HepG2 (cell line): ENCODE measurements at regions not wholly inside any gene's neighbourhood (a gene's known extent, or its start where the extent isn't known, plus 50 kb on each side); places are given as distances from the start of the nearest gene placed in this dataset.

Experiments used
- ATAC-seq: fragments of 200-7000 bp; cut with Tn5 transposase; 3 replicates; pipeline ENCODE4 v1.9.1; 2020; ENCODE audit warnings: mild to moderate bottlenecking, moderate library complexity
- BruUV-seq: library from RNA; stranded (reverse); fragments of 400-500 nt; replicated peaks from 2 replicates; lab custom pipeline; 2021; lab: Mats Ljungman, UMichigan
- CTCF ChIA-PET: fragments of 300-600 bp; formaldehyde crosslinking; extraction: SDS; loops from one replicate; lab custom pipeline; 2021; ENCODE audit warnings: low total read pairs, inconsistent platforms, low intra/inter-chr PET ratio; lab: Yijun Ruan, JAX
- POLR2A ChIA-PET: fragments of 350-600 bp; sonication (Branson Sonifier 250); formaldehyde crosslinking; loops from one replicate; lab custom pipeline; 2020; ENCODE audit warnings: antibody characterized with exemption, inconsistent platforms; lab: Yijun Ruan, JAX
- DNase-seq: peaks from one replicate; pipeline ENCODE4 v3.0.0-alpha.2; 2015; ENCODE audit warnings: low spot score
- FAIRE-seq: peaks from 3 replicates; lab custom pipeline; 2011; peaks lifted over from hg19 to GRCh38; lab: Jason Lieb, UNC
- H2AFZ ChIP-seq: one replicate; pipeline ENCODE4 v1.6.1; 2011; ENCODE audit warnings: low read length, inconsistent platforms
- H3K27ac ChIP-seq: fragments of 300-600 bp; 3 replicates; pipeline ENCODE4 v1.8.0; 2011; ENCODE audit warnings: mixed run types, mild to moderate bottlenecking, mixed read lengths, low read length, inconsistent platforms; ENCODE audit not compliant: insufficient read depth; ENCODE audit errors: extremely low read length
- H3K27me3 ChIP-seq, 2 experiments: fragments of 200-600 bp in 1 of 2; 2 replicates in 1 of 2; 3 replicates in 1 of 2; pipeline versions ENCODE4 v1.6.0 to v1.8.0; 2011; ENCODE audit warnings: low read length in 2 of 2, mild to moderate bottlenecking in 2 of 2, moderate library complexity in 2 of 2, inconsistent platforms in 1 of 2; ENCODE audit not compliant: insufficient read depth in 2 of 2, control insufficient read depth in 1 of 2
- H3K36me3 ChIP-seq, 2 experiments: fragments of 200-600 bp in 1 of 2; replicated peaks in 1 of 2; 2 replicates in 1 of 2; 3 replicates in 1 of 2; pipeline versions ENCODE4 v1.5.1 to v1.8.0; 2011; ENCODE audit warnings: low read length in 2 of 2, inconsistent platforms in 1 of 2; ENCODE audit not compliant: insufficient read depth in 2 of 2, control insufficient read depth in 1 of 2
- H3K4me1 ChIP-seq: 2 replicates; pipeline ENCODE4 v1.5.1; 2012; ENCODE audit warnings: low read length, inconsistent platforms; ENCODE audit not compliant: insufficient read depth
- H3K4me2 ChIP-seq: 2 replicates; pipeline ENCODE4 v1.6.0; 2011; ENCODE audit warnings: low read depth, low read length, inconsistent platforms
- H3K4me3 ChIP-seq, 3 experiments: fragments of 200-600 bp in 1 of 3; sonication (generic), shearing (Covaris generic) in 1 of 3; replicated peaks in 1 of 3; 2 replicates each; pipeline ENCODE4 v1.5.1; 2011 to 2016; ENCODE audit warnings: low read length in 3 of 3, inconsistent platforms in 2 of 3, low read depth in 2 of 3, mild to moderate bottlenecking in 2 of 3, control low read depth in 1 of 3, mixed read lengths in 1 of 3; ENCODE audit not compliant: insufficient read depth in 1 of 3
- H3K79me2 ChIP-seq: one replicate; pipeline ENCODE4 v1.6.1; 2011; ENCODE audit warnings: low read length, inconsistent platforms; ENCODE audit not compliant: insufficient read depth
- H3K9ac ChIP-seq: 2 replicates; pipeline ENCODE4 v1.6.0; 2011; ENCODE audit warnings: mild to moderate bottlenecking, low read depth, low read length, inconsistent platforms; ENCODE audit not compliant: insufficient read depth
- H3K9me3 ChIP-seq: 2 replicates; pipeline ENCODE4 v1.5.1; 2012; ENCODE audit warnings: mild to moderate bottlenecking, low read length
- H4K20me1 ChIP-seq: 2 replicates; pipeline ENCODE4 v1.6.0; 2011; ENCODE audit warnings: inconsistent platforms, mild to moderate bottlenecking, low read length, moderate library complexity; ENCODE audit not compliant: insufficient read depth
- BCL6 ChIP-seq: IDR thresholded peaks from 2 replicates; pipeline ENCODE4 v1.6.1; 2016; ENCODE audit warnings: missing genetic modification reagents, missing compliant biosample characterization
- FLYWCH1 ChIP-seq: sonication (generic); formaldehyde crosslinking; IDR thresholded peaks from 2 replicates; pipeline ENCODE4 v1.8.1; 2023; ENCODE audit warnings: mild to moderate bottlenecking, missing genetic modification reagents
- GZF1 ChIP-seq: sonication (generic); formaldehyde crosslinking; IDR thresholded peaks from 2 replicates; pipeline ENCODE4 v1.5.1; 2020; ENCODE audit warnings: mild to moderate bottlenecking, missing genetic modification reagents
- IKZF1 ChIP-seq: fragments of 450-650 bp; IDR thresholded peaks from 2 replicates; pipeline ENCODE4 v1.7.1; 2016
- KDM1A ChIP-seq: IDR thresholded peaks from 2 replicates; pipeline ENCODE4 v1.6.1; 2016; ENCODE audit warnings: missing compliant biosample characterization
- SMARCE1 ChIP-seq: fragments of 450-650 bp; IDR thresholded peaks from 2 replicates; pipeline ENCODE4 v1.6.1; 2017; ENCODE audit warnings: borderline replicate concordance
- STAT5B ChIP-seq: sonication (generic); formaldehyde crosslinking; IDR thresholded peaks from 2 replicates; pipeline ENCODE4 v1.4.0; 2020; ENCODE audit warnings: missing genetic modification reagents
- TRIM22 ChIP-seq: fragments of 450-650 bp; IDR thresholded peaks from 2 replicates; pipeline ENCODE4 v1.6.1; 2017
- ZC3H13 ChIP-seq: sonication (generic); formaldehyde crosslinking; IDR thresholded peaks from 2 replicates; pipeline ENCODE4 v1.8.1; 2023; ENCODE audit warnings: mild to moderate bottlenecking, missing genetic modification reagents, moderate library complexity
- ZNF670 ChIP-seq: sonication (generic); formaldehyde crosslinking; IDR thresholded peaks from 2 replicates; pipeline ENCODE4 v1.8.0; 2022; ENCODE audit warnings: mild to moderate bottlenecking, missing genetic modification reagents, borderline replicate concordance
- ZNF674 ChIP-seq: sonication (generic); formaldehyde crosslinking; IDR thresholded peaks from 2 replicates; pipeline ENCODE4 v1.5.0; 2020; ENCODE audit warnings: low read depth, mild to moderate bottlenecking, missing genetic modification reagents
- ZNF790 ChIP-seq: sonication (generic); formaldehyde crosslinking; IDR thresholded peaks from 2 replicates; pipeline ENCODE4 v1.8.0; 2022; ENCODE audit warnings: missing genetic modification reagents, mild to moderate bottlenecking, borderline replicate concordance
- in situ Hi-C: cut with HindIII; loops from 2 replicates; pipeline ENCODE4 v1.10.0; 2017; ENCODE audit warnings: low pct_unique_long_range_greater_than_20kb; ENCODE audit not compliant: extremely low pct_ligation_motif_present
- intact Hi-C: fragments of 100-400 bp; cut with micrococcal nuclease; formaldehyde crosslinking; loops from one replicate; pipeline ENCODE4 v1.10.0; 2022; ENCODE audit not compliant: unreplicated experiment
- TF ChIP-seq, protein P1 (sequence below): sonication (generic); formaldehyde crosslinking; IDR thresholded peaks from 2 replicates; pipeline ENCODE4 v1.5.0; 2020; ENCODE audit warnings: mild to moderate bottlenecking, low read depth, missing genetic modification reagents, borderline replicate concordance

GRCh38 chr13:80883545-80883944, 542.6 kb upstream of the SPRY2 start:
- Histone ChIP-seq H3K27ac (no peak overlapping the region), H3K4me3 (no peak overlapping the region), H3K27me3 (no peaks in the 10 kb centered on the region), H3K4me2 (no peak overlapping the region), H3K36me3 (no peaks in the 10 kb centered on the region), H4K20me1 (no peaks in the 10 kb centered on the region), H3K4me1 (no peaks in the 10 kb centered on the region), H3K9ac (no peak overlapping the region), H3K79me2 (no peaks in the 10 kb centered on the region), H2AFZ (no peak overlapping the region), H3K9me3 (no peaks in the 10 kb centered on the region)
- ChIA-PET CTCF (no interaction called here), POLR2A (no interaction called here)
- in situ Hi-C loops, result no loop called here
- FAIRE-seq (no peak), ATAC-seq (no peak), DNase-seq (no peak)
- no peak for TF ChIP-seq ZNF670 (CRISPR knock-in tag)
- TF ChIP-seq ZNF790 (CRISPR knock-in tag), result no peak
- no peak for TF ChIP-seq ZC3H13
- no peak for TF ChIP-seq IKZF1
- TF ChIP-seq ZNF674 (CRISPR knock-in tag), result no peak
- no peak for TF ChIP-seq GZF1 (CRISPR knock-in tag)
- no peak for TF ChIP-seq SMARCE1
- TF ChIP-seq FLYWCH1 (CRISPR knock-in tag), result no peak
- TF ChIP-seq TRIM22, result no peak
- TF ChIP-seq BCL6, result no peak
- TF ChIP-seq, protein P1, sequence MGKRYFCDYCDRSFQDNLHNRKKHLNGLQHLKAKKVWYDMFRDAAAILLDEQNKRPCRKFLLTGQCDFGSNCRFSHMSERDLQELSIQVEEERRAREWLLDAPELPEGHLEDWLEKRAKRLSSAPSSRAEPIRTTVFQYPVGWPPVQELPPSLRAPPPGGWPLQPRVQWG (CRISPR knock-in tag), result no peak
- no peak for TF ChIP-seq KDM1A (CRISPR knock-in tag)
- TF ChIP-seq STAT5B (CRISPR knock-in tag), result no peak
- no TSS peak for BruUV-seq
- intact Hi-C loops, result no loop called here
